ENCODE measurements at regions not wholly inside any gene's neighbourhood (a gene's known extent, or its start where the extent isn't known, plus 50 kb on each side); places are given as distances from the start of the nearest gene placed in this dataset.
"Not testable (repeated sequence)": the region's sequence is repeated elsewhere in the genome, so short reads cannot be mapped to it uniquely, and the experiment has no call there.

DNA sequence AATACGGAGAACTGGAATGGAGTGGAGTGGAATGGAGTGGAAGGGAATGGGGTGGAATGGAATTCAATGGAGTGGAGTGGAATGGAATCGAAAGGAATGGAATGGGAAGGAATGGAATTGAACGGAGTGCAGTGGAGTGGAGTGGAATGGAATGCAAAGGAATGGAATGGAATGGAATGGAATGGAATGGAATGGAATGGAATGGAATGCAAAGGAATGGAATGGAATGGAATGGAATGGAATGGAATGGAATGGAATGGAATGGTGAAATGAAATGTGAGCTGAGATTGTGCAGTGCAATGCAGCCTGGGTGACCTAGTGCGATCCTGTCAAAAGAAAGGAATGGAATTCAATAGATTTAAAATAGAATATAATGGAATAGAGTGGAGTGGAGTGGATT, 357.3 kb upstream of the WSB1 start:
- H3K4me3 ChIP-seq (ENCODE audit: low read depth, low read length); DNase-seq (ENCODE audit: low read depth): not testable (repeated sequence)

GRCh38 chr17:26937750-26938322, 356.1 kb upstream of the WSB1 start:
- not testable (repeated sequence) for DNase-seq (ENCODE audit: low read depth); H3K4me3 ChIP-seq (ENCODE audit: low read depth, low read length)

DNA sequence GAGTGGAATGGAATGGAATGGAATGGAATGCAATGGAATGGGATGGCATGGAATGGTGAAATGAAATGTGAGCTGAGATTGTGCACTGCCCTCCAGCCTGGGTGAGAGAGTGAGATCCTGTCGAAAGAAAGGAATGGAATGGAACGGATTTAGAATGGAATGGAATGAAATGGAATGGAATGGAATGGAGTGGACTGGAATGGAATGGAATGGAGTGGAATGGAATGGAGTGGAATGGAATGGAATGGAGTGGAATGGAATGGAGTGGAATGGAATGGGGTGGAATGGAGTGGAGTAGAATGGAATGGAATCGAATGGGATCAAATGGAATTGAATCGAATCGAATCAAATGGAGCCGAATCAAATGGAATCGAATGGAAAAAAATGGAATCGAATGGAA, 354.2 kb upstream of the WSB1 start:
- H3K4me3 ChIP-seq (ENCODE audit: low read depth, low read length); DNase-seq (ENCODE audit: low read depth): not testable (repeated sequence)

- DNase-seq (ENCODE audit: low read depth); H3K4me3 ChIP-seq (ENCODE audit: low read depth, low read length): not testable (repeated sequence)
Measured at GRCh38 chr17:26940587-26940986, 353.3 kb upstream of the WSB1 start.

- no peak overlapping the region for H3K4me3 ChIP-seq (ENCODE audit: low read depth, low read length)
- TF ChIP-seq, protein P1, sequence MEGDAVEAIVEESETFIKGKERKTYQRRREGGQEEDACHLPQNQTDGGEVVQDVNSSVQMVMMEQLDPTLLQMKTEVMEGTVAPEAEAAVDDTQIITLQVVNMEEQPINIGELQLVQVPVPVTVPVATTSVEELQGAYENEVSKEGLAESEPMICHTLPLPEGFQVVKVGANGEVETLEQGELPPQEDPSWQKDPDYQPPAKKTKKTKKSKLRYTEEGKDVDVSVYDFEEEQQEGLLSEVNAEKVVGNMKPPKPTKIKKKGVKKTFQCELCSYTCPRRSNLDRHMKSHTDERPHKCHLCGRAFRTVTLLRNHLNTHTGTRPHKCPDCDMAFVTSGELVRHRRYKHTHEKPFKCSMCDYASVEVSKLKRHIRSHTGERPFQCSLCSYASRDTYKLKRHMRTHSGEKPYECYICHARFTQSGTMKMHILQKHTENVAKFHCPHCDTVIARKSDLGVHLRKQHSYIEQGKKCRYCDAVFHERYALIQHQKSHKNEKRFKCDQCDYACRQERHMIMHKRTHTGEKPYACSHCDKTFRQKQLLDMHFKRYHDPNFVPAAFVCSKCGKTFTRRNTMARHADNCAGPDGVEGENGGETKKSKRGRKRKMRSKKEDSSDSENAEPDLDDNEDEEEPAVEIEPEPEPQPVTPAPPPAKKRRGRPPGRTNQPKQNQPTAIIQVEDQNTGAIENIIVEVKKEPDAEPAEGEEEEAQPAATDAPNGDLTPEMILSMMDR (IDR thresholded peaks at IDR 0.05; ENCODE audit: insufficient read depth, low read depth, low read length), result no peak
- no peak for DNase-seq (ENCODE audit: low read depth)
Measured at GRCh38 chr17:26962255-26963162, 331.4 kb upstream of the WSB1 start.

DNA sequence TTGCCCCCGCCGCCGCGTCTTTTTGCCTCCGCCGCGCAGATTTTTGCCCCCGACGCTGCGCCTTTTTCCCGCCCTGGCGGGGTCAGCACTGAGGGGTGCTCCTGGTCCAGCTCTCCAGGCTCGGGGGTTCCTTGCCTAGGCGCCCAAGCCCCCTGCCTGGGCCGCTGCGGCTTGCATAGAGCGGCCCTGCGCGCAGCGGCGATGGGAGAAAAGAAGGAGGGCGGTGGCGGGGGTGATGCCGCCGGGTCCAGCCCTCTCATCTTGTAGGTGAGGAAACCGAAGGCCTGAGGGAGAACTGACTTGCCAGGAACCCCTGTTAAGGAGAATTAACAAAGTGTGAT, 330.8 kb upstream of the WSB1 start:
- H3K4me3 ChIP-seq (ENCODE audit: low read depth, low read length), result no peak overlapping the region
- DNase-seq (ENCODE audit: low read depth), result no peak
- TF ChIP-seq, protein P1 (IDR thresholded peaks at IDR 0.05; ENCODE audit: insufficient read depth, low read depth, low read length), result no peak

- not testable (repeated sequence) for H3K4me3 ChIP-seq (ENCODE audit: low read depth, low read length)
Measured at GRCh38 chr17:26965898-26966624, 327.9 kb upstream of the WSB1 start.

DNA sequence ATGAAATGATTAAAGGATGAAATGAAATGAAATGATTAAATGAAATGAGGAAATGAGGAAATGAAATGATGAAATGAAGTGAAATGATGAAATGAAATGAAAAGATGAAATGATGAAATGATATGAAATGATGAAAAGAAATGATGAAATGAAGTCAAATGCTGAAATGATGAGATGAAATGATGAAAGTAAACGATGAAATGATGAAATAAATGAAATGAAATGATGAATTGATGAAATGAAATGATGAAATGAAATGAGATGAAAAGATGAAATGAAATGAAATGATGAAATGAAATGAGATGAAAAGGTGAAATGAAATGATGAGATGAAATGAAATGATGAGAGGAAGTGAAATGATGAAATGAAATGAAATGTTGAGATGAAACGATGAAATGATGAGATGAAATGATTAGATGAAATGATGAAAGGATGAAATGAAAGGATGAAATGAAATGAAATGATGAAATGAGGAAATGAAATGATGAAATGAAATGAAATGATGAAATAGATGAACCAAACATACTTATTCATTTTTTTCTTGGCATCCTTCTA, 327.2 kb upstream of the WSB1 start:
- not testable (repeated sequence) for DNase-seq (ENCODE audit: low read depth); H3K4me3 ChIP-seq (ENCODE audit: low read depth, low read length)

More at GRCh38 chr17:26965898-26966624, 327.9 kb upstream of the WSB1 start:
- DNase-seq (ENCODE audit: low read depth), result not testable (repeated sequence)

DNA sequence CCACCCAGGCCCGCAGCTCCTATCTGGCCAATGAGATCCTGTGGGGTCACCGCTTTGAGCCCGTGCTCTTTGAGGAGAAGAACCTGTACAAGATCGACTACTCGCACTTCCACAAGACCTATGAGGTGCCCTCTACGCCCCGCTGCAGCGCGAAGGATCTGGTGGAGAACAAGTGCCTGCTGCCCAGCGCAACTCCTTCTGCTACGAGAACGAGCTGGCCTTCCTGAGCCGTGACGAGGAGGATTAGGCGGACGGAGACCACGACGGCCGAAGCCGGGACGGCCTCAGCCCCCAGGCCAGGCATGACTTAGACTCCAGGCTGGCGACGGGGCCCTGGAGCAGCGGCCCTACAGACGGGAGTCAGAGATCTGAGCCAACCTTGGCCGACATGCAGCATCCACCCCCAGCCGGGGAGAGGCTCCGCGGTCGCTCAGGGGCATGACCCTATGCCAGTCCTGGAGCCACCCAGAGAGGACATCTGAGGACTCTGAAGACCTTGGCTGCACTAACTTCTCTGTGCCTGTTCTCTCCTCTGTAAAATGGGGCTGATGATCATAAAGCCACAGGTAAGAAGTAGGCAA, 312.0 kb upstream of the WSB1 start:
- not testable (repeated sequence) for DNase-seq (ENCODE audit: low read depth); H3K4me3 ChIP-seq (ENCODE audit: low read depth, low read length)

- not testable (repeated sequence) for DNase-seq (ENCODE audit: low read depth); H3K4me3 ChIP-seq (ENCODE audit: low read depth, low read length)
Measured at GRCh38 chr17:26982563-26982962, 311.4 kb upstream of the WSB1 start.

DNA sequence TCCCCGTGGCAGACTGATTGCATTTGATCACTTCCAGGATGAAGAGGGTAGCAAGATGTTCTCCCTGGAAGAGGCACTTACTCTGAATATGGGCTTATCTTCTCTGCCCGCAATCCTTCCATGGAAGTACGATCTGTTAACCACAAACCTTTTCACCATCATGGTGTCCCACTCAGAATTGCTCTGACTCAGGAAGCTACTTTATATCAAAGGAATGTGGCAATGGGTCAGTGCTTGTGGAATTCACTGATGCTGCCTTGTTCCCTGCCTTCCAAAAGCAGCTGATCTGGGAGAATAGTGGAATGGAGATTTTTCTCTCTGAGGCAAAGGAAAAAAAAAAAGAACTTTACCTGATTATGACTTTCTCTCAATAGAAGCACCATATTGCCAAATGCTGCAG, 306.1 kb upstream of the WSB1 start:
- DNase-seq (ENCODE audit: low read depth); H3K4me3 ChIP-seq (ENCODE audit: low read depth, low read length): not testable (repeated sequence)

- H3K4me3 ChIP-seq (ENCODE audit: low read depth, low read length); DNase-seq (ENCODE audit: low read depth): not testable (repeated sequence)
Measured at GRCh38 chr17:26994648-26995047, 299.3 kb upstream of the WSB1 start.

DNA sequence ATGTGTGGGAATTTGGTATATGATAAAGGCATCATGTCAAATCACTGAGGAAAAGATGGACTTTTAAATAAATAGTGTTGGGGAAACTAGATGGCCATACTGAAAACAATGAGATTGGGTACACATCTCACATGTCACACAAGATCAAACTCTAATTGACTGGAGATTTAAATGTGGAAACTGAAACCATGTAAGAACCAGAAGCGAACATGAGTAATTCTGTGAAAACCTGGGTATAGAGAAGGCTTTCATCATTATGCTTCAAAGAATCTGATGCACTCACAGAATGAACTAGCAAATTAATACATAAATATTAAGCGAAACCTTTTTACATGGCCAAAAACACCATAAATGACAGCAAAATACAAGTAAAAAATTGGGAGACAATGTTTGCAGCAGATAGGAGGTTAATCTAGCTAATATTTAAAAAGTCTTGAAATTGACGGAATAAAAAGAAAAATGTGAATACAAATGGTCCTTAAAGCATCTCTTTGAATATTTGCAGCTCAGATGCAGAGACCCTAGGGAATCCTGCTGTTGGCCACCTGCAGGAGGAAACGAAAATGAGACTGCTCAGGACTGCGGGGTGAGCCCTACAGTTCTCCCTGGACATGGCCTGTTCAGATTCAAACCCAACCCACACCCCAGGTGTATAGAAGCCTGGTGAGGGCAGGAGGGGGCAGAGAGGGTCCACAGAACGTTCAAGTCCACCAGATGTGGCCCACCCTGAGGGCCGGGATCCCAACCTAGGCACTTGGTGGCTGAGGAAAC, 297.6 kb upstream of the WSB1 start:
- DNase-seq (ENCODE audit: low read depth); H3K4me3 ChIP-seq (ENCODE audit: low read depth, low read length): not testable (repeated sequence)

DNA sequence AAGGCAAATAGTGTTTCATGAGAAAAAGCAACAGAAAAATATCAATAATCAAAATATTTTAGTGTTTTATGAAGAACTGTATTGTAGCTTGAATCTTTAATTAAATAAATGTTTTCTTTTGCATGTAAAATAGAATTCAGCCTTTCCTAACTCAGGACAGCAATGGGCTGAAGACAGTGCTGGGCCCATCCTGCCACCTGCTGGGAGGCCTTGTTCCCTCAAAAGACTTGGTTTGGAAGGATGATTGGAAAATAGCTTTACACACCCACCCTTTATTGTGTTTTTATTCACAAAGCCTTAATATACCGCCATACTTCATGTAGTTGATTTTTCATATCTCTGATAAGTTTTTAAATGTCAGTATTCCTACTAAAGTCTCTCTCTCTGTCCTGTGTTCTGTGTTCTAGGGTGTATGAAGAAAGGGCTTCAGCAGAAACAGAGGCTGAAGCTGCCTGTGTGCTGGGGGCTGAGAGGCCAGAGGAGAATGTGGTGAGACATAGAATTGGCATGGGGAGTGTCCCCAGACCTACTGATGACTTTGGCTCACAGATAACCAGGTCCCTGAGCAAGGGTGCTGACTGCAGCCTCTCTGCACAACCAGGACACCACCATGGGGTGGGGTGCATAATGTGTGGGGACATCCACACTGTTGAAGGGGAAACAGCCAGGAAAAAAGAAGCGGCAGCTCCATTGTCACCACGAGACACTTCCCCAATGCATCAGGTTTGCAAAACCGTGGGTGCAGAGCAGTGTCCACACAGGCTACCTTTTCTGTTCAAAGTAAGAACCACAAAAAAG, 286.0 kb upstream of the WSB1 start:
- not testable (repeated sequence) for DNase-seq (ENCODE audit: low read depth); H3K4me3 ChIP-seq (ENCODE audit: low read depth, low read length)

All from fibroblast of villous mesenchyme (primary cell).